SKM-1 (cell line): ENCODE measurements at regions not wholly inside any gene's neighbourhood (a gene's known extent, or its start where the extent isn't known, plus 50 kb on each side); places are given as distances from the start of the nearest gene placed in this dataset.
"Not testable (repeated sequence)": the region's sequence is repeated elsewhere in the genome, so short reads cannot be mapped to it uniquely, and the experiment has no call there.

ENCODE experiments used
- DNase-seq: peaks from one replicate; lab custom pipeline; 2025; ENCODE audit not compliant: unreplicated experiment; lab: John Stamatoyannopoulos, UW

GRCh38 chr17:77509089-77509488 is 368.3 kb downstream of the SEC14L1 start:
- DNase-seq, result no peak

GRCh38 chr17:77509599-77509998 is 368.8 kb downstream of the SEC14L1 start:
- no peak for DNase-seq

- no peak for DNase-seq
Observed at GRCh38 chr17:77510133-77510796, 369.5 kb downstream of the SEC14L1 start.

GRCh38 chr17:77511514-77512061 is 370.8 kb downstream of the SEC14L1 start:
- DNase-seq, result no peak

GRCh38 chr17:77512062-77512946 is 371.5 kb downstream of the SEC14L1 start:
- no peak for DNase-seq

GRCh38 chr17:77513045-77513444 is 372.3 kb downstream of the SEC14L1 start:
- DNase-seq, result no peak

- no peak for DNase-seq
Observed at GRCh38 chr17:77515227-77515626, 374.5 kb downstream of the SEC14L1 start.

- DNase-seq, result no peak
Observed at GRCh38 chr17:77516902-77517301, 376.1 kb downstream of the SEC14L1 start.

- DNase-seq, result no peak
Observed at GRCh38 chr17:77521076-77521475, 380.3 kb downstream of the SEC14L1 start.

GRCh38 chr17:77523540-77523939 is 382.8 kb downstream of the SEC14L1 start:
- DNase-seq, result no peak

- DNase-seq, result no peak
Observed at GRCh38 chr17:77526259-77526711, 385.5 kb downstream of the SEC14L1 start.

- DNase-seq, result no peak
Observed at GRCh38 chr17:77526728-77527350, 386.1 kb downstream of the SEC14L1 start.

- DNase-seq, result no peak
Observed at GRCh38 chr17:77527409-77527808, 386.6 kb downstream of the SEC14L1 start.

- no peak for DNase-seq
Observed at GRCh38 chr17:77527836-77528505, 387.2 kb downstream of the SEC14L1 start.

- DNase-seq, result no peak
Observed at GRCh38 chr17:77528516-77529327, 388.0 kb downstream of the SEC14L1 start.

- DNase-seq, result no peak
Observed at GRCh38 chr17:77529328-77529650, 388.5 kb downstream of the SEC14L1 start.

- no peak for DNase-seq
Observed at GRCh38 chr17:77530591-77530990, 389.8 kb downstream of the SEC14L1 start.

GRCh38 chr17:77531002-77531401 is 390.2 kb downstream of the SEC14L1 start:
- no peak for DNase-seq

GRCh38 chr17:77531641-77532040 is 390.9 kb downstream of the SEC14L1 start:
- no peak for DNase-seq

- DNase-seq, result not testable (repeated sequence)
Observed at GRCh38 chr17:77533697-77534096, 392.9 kb downstream of the SEC14L1 start.
